ENCODE measurements at regions not wholly inside any gene's neighbourhood (a gene's known extent, or its start where the extent isn't known, plus 50 kb on each side); places are given as distances from the start of the nearest gene placed in this dataset.
"Not testable (repeated sequence)": the region's sequence is repeated elsewhere in the genome, so short reads cannot be mapped to it uniquely, and the experiment has no call there.

GRCh38 chr5:113723021-113723420 lies 209.5 kb downstream of the YTHDC2 start:
- no peak for DNase-seq

GRCh38 chr5:113735751-113736150 lies 222.3 kb downstream of the YTHDC2 start:
- DNase-seq = no peak

- no peak for DNase-seq
Measured at GRCh38 chr5:113742176-113742575, 228.7 kb downstream of the YTHDC2 start.

GRCh38 chr5:113742639-113743038 lies 229.1 kb downstream of the YTHDC2 start:
- DNase-seq = no peak

GRCh38 chr5:113748403-113748802 lies 234.9 kb downstream of the YTHDC2 start:
- no peak for DNase-seq

GRCh38 chr5:113749334-113749733 lies 235.8 kb downstream of the YTHDC2 start:
- no peak for DNase-seq

- DNase-seq = not testable (repeated sequence)
Measured at GRCh38 chr5:113753182-113753581, 239.7 kb downstream of the YTHDC2 start.

GRCh38 chr5:113755516-113755915 lies 242.0 kb downstream of the YTHDC2 start:
- no peak for DNase-seq

- DNase-seq = no peak
Measured at GRCh38 chr5:113757508-113757907, 244.0 kb downstream of the YTHDC2 start.

GRCh38 chr5:113759505-113759904 lies 246.0 kb downstream of the YTHDC2 start:
- no peak for DNase-seq

GRCh38 chr5:113760486-113760885 lies 247.0 kb downstream of the YTHDC2 start:
- no peak for DNase-seq

GRCh38 chr5:113761594-113761993 lies 248.1 kb downstream of the YTHDC2 start:
- no peak for DNase-seq

GRCh38 chr5:113764382-113764781 lies 250.9 kb downstream of the YTHDC2 start:
- no peak for DNase-seq

GRCh38 chr5:113766827-113767226 lies 253.3 kb downstream of the YTHDC2 start:
- not testable (repeated sequence) for DNase-seq

- no peak for DNase-seq
Measured at GRCh38 chr5:113770648-113771047, 257.2 kb downstream of the YTHDC2 start.

- DNase-seq = no peak
Measured at GRCh38 chr5:113771483-113771882, 258.0 kb downstream of the YTHDC2 start.

GRCh38 chr5:113776168-113776567 lies 262.7 kb downstream of the YTHDC2 start:
- no peak for DNase-seq

- DNase-seq = no peak
Measured at GRCh38 chr5:113776832-113777525, 263.5 kb downstream of the YTHDC2 start.

- DNase-seq = no peak
Measured at GRCh38 chr5:113778147-113778546, 264.7 kb downstream of the YTHDC2 start.

- DNase-seq = no peak
Measured at GRCh38 chr5:113788141-113788655, 274.7 kb downstream of the YTHDC2 start.

- DNase-seq = no peak
Measured at GRCh38 chr5:113789769-113790168, 276.3 kb downstream of the YTHDC2 start.

- DNase-seq = no peak
Measured at GRCh38 chr5:113792806-113793205, 279.3 kb downstream of the YTHDC2 start.

- no peak for DNase-seq
Measured at GRCh38 chr5:113794981-113795380, 281.5 kb downstream of the YTHDC2 start.

GRCh38 chr5:113800686-113801085 lies 287.2 kb downstream of the YTHDC2 start:
- no peak for DNase-seq

- DNase-seq = no peak
Measured at GRCh38 chr5:113804264-113804663, 290.8 kb downstream of the YTHDC2 start.
